CD8-positive, alpha-beta memory T cell (primary cell): ENCODE measurements at regions not wholly inside any gene's neighbourhood (a gene's known extent, or its start where the extent isn't known, plus 50 kb on each side); places are given as distances from the start of the nearest gene placed in this dataset.

Experiments used
- CTCF ChIA-PET: fragments of 350-600 bp; sonication (Branson Sonifier 250); formaldehyde crosslinking; loops from one replicate; lab custom pipeline; 2021; ENCODE audit warnings: antibody characterized with exemption; lab: Charles Lee
- POLR2A ChIA-PET: fragments of 350-600 bp; sonication (Branson Sonifier 250); formaldehyde crosslinking; loops from one replicate; lab custom pipeline; 2021; ENCODE audit warnings: antibody characterized with exemption; lab: Charles Lee
- DNase-seq, 5 donors: peaks; one replicate each; pipeline versions ENCODE4 v3.0.0 to v3.0.0-alpha.2; 2020 to 2022; ENCODE audit warnings: mixed read lengths in 1 of 5
- H3K27ac ChIP-seq: one replicate; pipeline ENCODE4 v1.7.0; 2013; ENCODE audit warnings: low read depth, mild to moderate bottlenecking, low read length, moderate library complexity
- H3K27me3 ChIP-seq: 2 replicates; pipeline ENCODE4 v1.7.0; 2013; ENCODE audit warnings: low read length, mild to moderate bottlenecking; ENCODE audit not compliant: insufficient read depth, poor library complexity, severe bottlenecking
- H3K36me3 ChIP-seq: 2 replicates; pipeline ENCODE4 v1.7.0; 2013; ENCODE audit warnings: mild to moderate bottlenecking, low read length, moderate library complexity; ENCODE audit not compliant: insufficient read depth
- H3K4me1 ChIP-seq: 2 replicates; pipeline ENCODE4 v1.7.0; 2013; ENCODE audit warnings: mild to moderate bottlenecking, low read length, moderate library complexity; ENCODE audit not compliant: insufficient read depth
- H3K4me3 ChIP-seq: 2 replicates; pipeline ENCODE4 v1.7.0; 2013; ENCODE audit warnings: mild to moderate bottlenecking, low read length
- H3K9me3 ChIP-seq: 2 replicates; pipeline ENCODE4 v1.7.0; 2013; ENCODE audit warnings: mild to moderate bottlenecking, low read length
- H3K27ac Mint-ChIP-seq, 8 donors: one replicate each; pipeline ENCODE4 v1.8.0; 2020 to 2021; ENCODE audit warnings: mixed read lengths in 8 of 8, mild to moderate bottlenecking in 6 of 8, inconsistent platforms in 3 of 8, moderate library complexity in 3 of 8
- H3K27me3 Mint-ChIP-seq, 2 donors: one replicate each; pipeline ENCODE4 v1.8.0; 2020 to 2021; ENCODE audit warnings: mixed read lengths in 2 of 2, mild to moderate bottlenecking in 1 of 2, moderate library complexity in 1 of 2
- H3K36me3 Mint-ChIP-seq, 3 donors: one replicate each; pipeline ENCODE4 v1.8.0; 2020 to 2021; ENCODE audit warnings: mixed read lengths in 3 of 3, inconsistent platforms in 1 of 3, mild to moderate bottlenecking in 1 of 3
- H3K4me1 Mint-ChIP-seq, 3 donors: one replicate each; pipeline ENCODE4 v1.8.0; 2020 to 2021; ENCODE audit warnings: mixed read lengths in 3 of 3, inconsistent platforms in 1 of 3, mild to moderate bottlenecking in 1 of 3
- H3K4me3 Mint-ChIP-seq, 7 donors: one replicate each; pipeline ENCODE4 v1.8.0; 2020 to 2021; ENCODE audit warnings: mixed read lengths in 7 of 7, mild to moderate bottlenecking in 6 of 7, moderate library complexity in 4 of 7, inconsistent platforms in 2 of 7
- H3K9me3 Mint-ChIP-seq, 5 donors: one replicate each; pipeline ENCODE4 v1.8.0; 2020 to 2022; ENCODE audit warnings: mixed read lengths in 5 of 5, mild to moderate bottlenecking in 3 of 5, moderate library complexity in 2 of 5, inconsistent platforms in 1 of 5

- H3K4me1 Mint-ChIP-seq: peaks cover 77 to 94% (median 88%) of the 10 kb centered on the region in 3 donors
- POLR2A ChIA-PET: interaction anchor here (6.8 kb wide), 1 partner anchor 12 kb away, joined by 96 read pairs; no protein-coding TSS in a partner anchor
- no peak for DNase-seq
- no peak overlapping the region for H3K27ac ChIP-seq
- H3K27ac Mint-ChIP-seq: peak overlapping the region; percentile 71 to 95 (median 87)
- H3K36me3 Mint-ChIP-seq: peaks cover 0 to 14% (median 0%) of the 10 kb centered on the region in 3 donors
- CTCF ChIA-PET: interaction anchor here (1.4 to 21.7 kb wide), 4 partner anchors 10 to 46 kb away, joined by 3 to 358 read pairs (median 54); a partner anchor contains a TSS
- H3K9me3 ChIP-seq: no peaks in the 10 kb centered on the region
- no peaks in the 10 kb centered on the region for H3K27me3 ChIP-seq
- no peaks in the 10 kb centered on the region for H3K9me3 Mint-ChIP-seq
- H3K4me1 ChIP-seq: peaks cover 69% of the 10 kb centered on the region
- H3K36me3 ChIP-seq: no peaks in the 10 kb centered on the region
- H3K4me3 ChIP-seq: no peak overlapping the region
- H3K4me3 Mint-ChIP-seq: peak overlapping the region in 3 of 7 donors; percentile 25 to 89 (median 37)
- H3K27me3 Mint-ChIP-seq: no peaks in the 10 kb centered on the region
Observed at GRCh38 chr14:73774241-73774570, 60.0 kb upstream of the PNMA1 start.

GRCh38 chr14:73773441-73774240, 59.5 kb upstream of the PNMA1 start:
- ChIA-PET CTCF (interaction anchor here (1.4 to 21.7 kb wide), 5 partner anchors 10 to 78 kb away, joined by 3 to 358 read pairs (median 31); partner anchors contain the start of gene PTGR2), POLR2A (interaction anchor here (3.6 to 6.8 kb wide), 2 partner anchors 12 to 15 kb away, joined by 48 to 96 read pairs; a partner anchor contains a TSS)
- Histone ChIP-seq H3K9me3 (no peaks in the 10 kb centered on the region), H3K27me3 (no peaks in the 10 kb centered on the region), H3K4me3 (no peak overlapping the region), H3K4me1 (peaks cover 74% of the 10 kb centered on the region), H3K27ac (no peak overlapping the region), H3K36me3 (no peaks in the 10 kb centered on the region)
- Mint-ChIP-seq H3K36me3 (peaks cover 0 to 12% (median 2%) of the 10 kb centered on the region in 3 donors), H3K27ac (peak overlapping the region; percentile 68 to 99 (median 88)), H3K4me3 (peak overlapping the region in 4 of 7 donors; percentile 4 to 51 (median 28)), H3K27me3 (no peaks in the 10 kb centered on the region), H3K9me3 (no peaks in the 10 kb centered on the region), H3K4me1 (peaks cover 80 to 96% (median 89%) of the 10 kb centered on the region in 3 donors)
- DNase-seq: no peak

- ChIA-PET CTCF (interaction anchor here (0.9 to 21.7 kb wide), 12 partner anchors 12 to 79 kb away, joined by 3 to 358 read pairs (median 6); partner anchors contain the start of gene PTGR2), POLR2A (interaction anchor here (0.5 to 6.8 kb wide), 10 partner anchors 9 to 159 kb away, joined by 3 to 96 read pairs (median 5); a partner anchor contains a TSS)
- no peaks in the 10 kb centered on the region for H3K27me3 Mint-ChIP-seq
- peaks cover 68 to 83% (median 73%) of the 10 kb centered on the region in 3 donors for H3K4me1 Mint-ChIP-seq
- DNase-seq: peak; percentile 53 to 83 (median 68)
- H3K36me3 Mint-ChIP-seq: peaks cover 0 to 2% (median 0%) of the 10 kb centered on the region in 3 donors
- Histone ChIP-seq H3K9me3 (no peaks in the 10 kb centered on the region), H3K4me1 (peaks cover 66% of the 10 kb centered on the region), H3K27me3 (no peaks in the 10 kb centered on the region), H3K27ac (peak overlapping the region; percentile 49), H3K4me3 (peak overlapping the region; percentile 28), H3K36me3 (no peaks in the 10 kb centered on the region)
- H3K9me3 Mint-ChIP-seq: no peaks in the 10 kb centered on the region
- peak overlapping the region; percentile 60 to 82 (median 71) for H3K4me3 Mint-ChIP-seq
- H3K27ac Mint-ChIP-seq: peak overlapping the region; percentile 85 to 99 (median 94)
Observed at GRCh38 chr14:73771848-73772638, 57.9 kb upstream of the PNMA1 start.

GRCh38 chr14:73770977-73771847, 57.0 kb upstream of the PNMA1 start:
- H3K4me1 ChIP-seq: peaks cover 64% of the 10 kb centered on the region
- H3K4me3 ChIP-seq: peak overlapping the region; percentile 28
- Mint-ChIP-seq H3K4me3 (peak overlapping the region; percentile 53 to 82 (median 69)), H3K27ac (peak overlapping the region; percentile 85 to 99 (median 94)), H3K36me3 (peaks cover 0 to 2% (median 0%) of the 10 kb centered on the region in 3 donors), H3K27me3 (no peaks in the 10 kb centered on the region), H3K9me3 (no peaks in the 10 kb centered on the region), H3K4me1 (peaks cover 68 to 81% (median 72%) of the 10 kb centered on the region in 3 donors)
- DNase-seq: no peak
- H3K9me3 ChIP-seq: no peaks in the 10 kb centered on the region
- H3K36me3 ChIP-seq: no peaks in the 10 kb centered on the region
- H3K27ac ChIP-seq: peak overlapping the region; percentile 49
- no peaks in the 10 kb centered on the region for H3K27me3 ChIP-seq
- ChIA-PET POLR2A (interaction anchor here (0.5 to 6.8 kb wide), 9 partner anchors 9 to 140 kb away, joined by 3 to 96 read pairs (median 5); a partner anchor contains a TSS), CTCF (interaction anchor here (1.2 to 21.7 kb wide), 12 partner anchors 13 to 80 kb away, joined by 3 to 358 read pairs (median 6); partner anchors contain the start of gene PTGR2)

GRCh38 chr14:73768107-73768506, 53.9 kb upstream of the PNMA1 start:
- Histone ChIP-seq H3K27me3 (no peaks in the 10 kb centered on the region), H3K27ac (no peak overlapping the region), H3K4me1 (peaks cover 65% of the 10 kb centered on the region), H3K9me3 (no peaks in the 10 kb centered on the region), H3K36me3 (no peaks in the 10 kb centered on the region), H3K4me3 (no peak overlapping the region)
- Mint-ChIP-seq H3K4me3 (no peak overlapping the region), H3K9me3 (no peaks in the 10 kb centered on the region), H3K36me3 (peaks cover 0 to 2% (median 0%) of the 10 kb centered on the region in 3 donors), H3K27me3 (no peaks in the 10 kb centered on the region), H3K4me1 (peaks cover 66 to 80% (median 73%) of the 10 kb centered on the region in 3 donors), H3K27ac (peak overlapping the region in 3 of 8 donors; percentile 27 to 60 (median 41))
- CTCF ChIA-PET: interaction anchor here (1.2 to 2.2 kb wide), 3 partner anchors 10 to 17 kb away, joined by 3 to 14 read pairs (median 7); no protein-coding TSS in a partner anchor
- no peak for DNase-seq
- POLR2A ChIA-PET: interaction anchor here (0.7 to 1.5 kb wide), 3 partner anchors 19 to 185 kb away, joined by 3 to 5 read pairs (median 3); no protein-coding TSS in a partner anchor

GRCh38 chr14:73764406-73765280, 50.5 kb upstream of the PNMA1 start:
- peaks cover 62 to 75% (median 69%) of the 10 kb centered on the region in 3 donors for H3K4me1 Mint-ChIP-seq
- H3K4me3 Mint-ChIP-seq: peak overlapping the region in 1 of 7 donors; percentile 32
- no peaks in the 10 kb centered on the region for H3K9me3 ChIP-seq
- H3K27ac ChIP-seq: no peak overlapping the region
- H3K36me3 Mint-ChIP-seq: peaks cover 0 to 7% (median 2%) of the 10 kb centered on the region in 3 donors
- peak overlapping the region; percentile 21 to 98 (median 78) for H3K27ac Mint-ChIP-seq
- H3K4me3 ChIP-seq: no peak overlapping the region
- H3K9me3 Mint-ChIP-seq: no peaks in the 10 kb centered on the region
- CTCF ChIA-PET: interaction anchor here (1.1 to 14.9 kb wide), 4 partner anchors 10 to 35 kb away, joined by 3 to 358 read pairs (median 4); no protein-coding TSS in a partner anchor
- POLR2A ChIA-PET: no interaction called here
- H3K4me1 ChIP-seq: peaks cover 64% of the 10 kb centered on the region
- DNase-seq: no peak
- no peaks in the 10 kb centered on the region for H3K36me3 ChIP-seq
- H3K27me3 Mint-ChIP-seq: no peaks in the 10 kb centered on the region
- no peaks in the 10 kb centered on the region for H3K27me3 ChIP-seq
